ENCODE measurements at regions not wholly inside any gene's neighbourhood (a gene's known extent, or its start where the extent isn't known, plus 50 kb on each side); places are given as distances from the start of the nearest gene placed in this dataset.
A peak's percentile ranks its signal among the peaks of the same experiment; 100 is the strongest.
"Not testable (repeated sequence)": the region's sequence is repeated elsewhere in the genome, so short reads cannot be mapped to it uniquely, and the experiment has no call there.

- no peak for TF ChIP-seq IKZF1 (conservative IDR thresholded peaks at IDR 0.05)
- TF ChIP-seq WRNIP1 (IDR thresholded peaks at IDR 0.05; ENCODE audit: borderline replicate concordance, low read depth, low read length): no peak
- TF ChIP-seq KAT2A (conservative IDR thresholded peaks at IDR 0.05; ENCODE audit: control insufficient read depth, low read depth, low read length): no peak
- TF ChIP-seq, protein P1, sequence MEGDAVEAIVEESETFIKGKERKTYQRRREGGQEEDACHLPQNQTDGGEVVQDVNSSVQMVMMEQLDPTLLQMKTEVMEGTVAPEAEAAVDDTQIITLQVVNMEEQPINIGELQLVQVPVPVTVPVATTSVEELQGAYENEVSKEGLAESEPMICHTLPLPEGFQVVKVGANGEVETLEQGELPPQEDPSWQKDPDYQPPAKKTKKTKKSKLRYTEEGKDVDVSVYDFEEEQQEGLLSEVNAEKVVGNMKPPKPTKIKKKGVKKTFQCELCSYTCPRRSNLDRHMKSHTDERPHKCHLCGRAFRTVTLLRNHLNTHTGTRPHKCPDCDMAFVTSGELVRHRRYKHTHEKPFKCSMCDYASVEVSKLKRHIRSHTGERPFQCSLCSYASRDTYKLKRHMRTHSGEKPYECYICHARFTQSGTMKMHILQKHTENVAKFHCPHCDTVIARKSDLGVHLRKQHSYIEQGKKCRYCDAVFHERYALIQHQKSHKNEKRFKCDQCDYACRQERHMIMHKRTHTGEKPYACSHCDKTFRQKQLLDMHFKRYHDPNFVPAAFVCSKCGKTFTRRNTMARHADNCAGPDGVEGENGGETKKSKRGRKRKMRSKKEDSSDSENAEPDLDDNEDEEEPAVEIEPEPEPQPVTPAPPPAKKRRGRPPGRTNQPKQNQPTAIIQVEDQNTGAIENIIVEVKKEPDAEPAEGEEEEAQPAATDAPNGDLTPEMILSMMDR (IDR thresholded peaks at IDR 0.05 in 2 of 3, conservative IDR thresholded peaks at IDR 0.05 in 1 of 3; ENCODE audit: control insufficient read depth in 2 of 3, extremely low read depth in 1 of 3, insufficient read depth in 1 of 3, low read depth in 3 of 3, low read length in 3 of 3): peak in 2 of 3 experiments; percentile 28 to 47; a peak in 3 of 6 replicates
- no peak for TF ChIP-seq PKNOX1 (IDR thresholded peaks at IDR 0.05)
- TF ChIP-seq, protein P2, sequence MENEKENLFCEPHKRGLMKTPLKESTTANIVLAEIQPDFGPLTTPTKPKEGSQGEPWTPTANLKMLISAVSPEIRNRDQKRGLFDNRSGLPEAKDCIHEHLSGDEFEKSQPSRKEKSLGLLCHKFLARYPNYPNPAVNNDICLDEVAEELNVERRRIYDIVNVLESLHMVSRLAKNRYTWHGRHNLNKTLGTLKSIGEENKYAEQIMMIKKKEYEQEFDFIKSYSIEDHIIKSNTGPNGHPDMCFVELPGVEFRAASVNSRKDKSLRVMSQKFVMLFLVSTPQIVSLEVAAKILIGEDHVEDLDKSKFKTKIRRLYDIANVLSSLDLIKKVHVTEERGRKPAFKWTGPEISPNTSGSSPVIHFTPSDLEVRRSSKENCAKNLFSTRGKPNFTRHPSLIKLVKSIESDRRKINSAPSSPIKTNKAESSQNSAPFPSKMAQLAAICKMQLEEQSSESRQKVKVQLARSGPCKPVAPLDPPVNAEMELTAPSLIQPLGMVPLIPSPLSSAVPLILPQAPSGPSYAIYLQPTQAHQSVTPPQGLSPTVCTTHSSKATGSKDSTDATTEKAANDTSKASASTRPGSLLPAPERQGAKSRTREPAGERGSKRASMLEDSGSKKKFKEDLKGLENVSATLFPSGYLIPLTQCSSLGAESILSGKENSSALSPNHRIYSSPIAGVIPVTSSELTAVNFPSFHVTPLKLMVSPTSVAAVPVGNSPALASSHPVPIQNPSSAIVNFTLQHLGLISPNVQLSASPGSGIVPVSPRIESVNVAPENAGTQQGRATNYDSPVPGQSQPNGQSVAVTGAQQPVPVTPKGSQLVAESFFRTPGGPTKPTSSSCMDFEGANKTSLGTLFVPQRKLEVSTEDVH (IDR thresholded peaks at IDR 0.05; ENCODE audit: low read depth, partially characterized antibody): no peak
- no peak for FAIRE-seq
- CTCF ChIA-PET: interaction anchor here (0.8 to 1.4 kb wide), 2 partner anchors 1010 to 1018 kb away, joined by 3 to 5 read pairs; no protein-coding TSS in a partner anchor
- Histone ChIP-seq H3K9ac (ENCODE audit: control insufficient read depth, insufficient read depth, low read length) (no peak overlapping the region), H3K79me2 (ENCODE audit: control insufficient read depth, insufficient read depth, low read length) (no peaks in the 10 kb centered on the region), H3K9me3 (replicated peaks; ENCODE audit: control insufficient read depth, insufficient read depth, low read length) (no peaks in the 10 kb centered on the region), H3K27me3 (replicated peaks in 1 of 2; ENCODE audit: control insufficient read depth in 2 of 2, insufficient read depth in 2 of 2, low read length in 1 of 2) (no peaks in the 10 kb centered on the region), H4K20me1 (ENCODE audit: control insufficient read depth, insufficient read depth) (no peaks in the 10 kb centered on the region), H3K36me3 (ENCODE audit: control insufficient read depth in 2 of 2, insufficient read depth in 2 of 2, low read length in 1 of 2) (no peaks in the 10 kb centered on the region), H2AFZ (ENCODE audit: control insufficient read depth, low read depth, low read length) (no peak overlapping the region), H3K4me3 (no peak overlapping the region), H3K4me2 (ENCODE audit: control insufficient read depth, insufficient read depth) (no peak overlapping the region), H3K4me1 (ENCODE audit: control insufficient read depth, insufficient read depth, low read length) (no peaks in the 10 kb centered on the region), H3K27ac (ENCODE audit: control insufficient read depth, insufficient read depth) (no peak overlapping the region)
- RAD21 ChIA-PET (ENCODE audit: unreplicated experiment): interaction anchor here (1.1 kb wide), 1 partner anchor 543 kb away, joined by 5 read pairs; no protein-coding TSS in a partner anchor
- WGBS (ENCODE audit: insufficient coverage, insufficient replicate concordance, low lambda C conversion rate, missing lambda C conversion rate): 20% methylated on average over 2 of the region's 2 CpGs
- peak; percentile 85 for ATAC-seq
- BruUV-seq (replicated peaks): no TSS peak
- SMC1A ChIA-PET (ENCODE audit: uncharacterized antibody, unreplicated experiment): interaction anchor here (0.8 to 1.4 kb wide), 3 partner anchors 9 to 1019 kb away, joined by 3 read pairs; no protein-coding TSS in a partner anchor
- intact Hi-C loops (cut with micrococcal nuclease; ENCODE audit: unreplicated experiment) (loop anchor here (5.0 kb wide), 1 partner anchor 1017 kb away; no protein-coding TSS in a partner anchor), in situ Hi-C loops (cut with MboI) (no loop called here)
- POLR2A ChIA-PET: no interaction called here
- no peak for DNase-seq (ENCODE audit: low read depth, low spot score)
Observed at GRCh38 chr2:35114765-35115164, 1240.8 kb upstream of the CRIM1 start.

- H3K4me3 ChIP-seq; H3K79me2 ChIP-seq (ENCODE audit: control insufficient read depth, insufficient read depth, low read length); H3K36me3 ChIP-seq (ENCODE audit: control insufficient read depth in 2 of 2, insufficient read depth in 2 of 2, low read length in 1 of 2); H3K9ac ChIP-seq (ENCODE audit: control insufficient read depth, insufficient read depth, low read length); DNase-seq (ENCODE audit: low read depth, low spot score); H3K27me3 ChIP-seq (replicated peaks in 1 of 2; ENCODE audit: control insufficient read depth in 2 of 2, insufficient read depth in 2 of 2, low read length in 1 of 2); POLR2A ChIA-PET; H3K4me2 ChIP-seq (ENCODE audit: control insufficient read depth, insufficient read depth); FAIRE-seq; H2AFZ ChIP-seq (ENCODE audit: control insufficient read depth, low read depth, low read length); H3K27ac ChIP-seq (ENCODE audit: control insufficient read depth, insufficient read depth); H3K4me1 ChIP-seq (ENCODE audit: control insufficient read depth, insufficient read depth, low read length); BruUV-seq (replicated peaks); SMC1A ChIA-PET (ENCODE audit: uncharacterized antibody, unreplicated experiment); H3K9me3 ChIP-seq (replicated peaks; ENCODE audit: control insufficient read depth, insufficient read depth, low read length); H4K20me1 ChIP-seq (ENCODE audit: control insufficient read depth, insufficient read depth); ATAC-seq; intact Hi-C loops (cut with micrococcal nuclease; ENCODE audit: unreplicated experiment); in situ Hi-C loops (cut with MboI); RAD21 ChIA-PET (ENCODE audit: unreplicated experiment); CTCF ChIA-PET: not testable (repeated sequence)
- 26% methylated on average over 3 of the region's 10 CpGs for whole genome bisulfite sequencing (ENCODE audit: insufficient coverage, insufficient replicate concordance, low lambda C conversion rate, missing lambda C conversion rate)
Observed at GRCh38 chr2:35112367-35112766, 1243.2 kb upstream of the CRIM1 start.

Measured in GM12878 (cell line).